NCI-H146 (cell line): ENCODE measurements at regions not wholly inside any gene's neighbourhood (a gene's known extent, or its start where the extent isn't known, plus 50 kb on each side); places are given as distances from the start of the nearest gene placed in this dataset.
"Not testable (repeated sequence)": the region's sequence is repeated elsewhere in the genome, so short reads cannot be mapped to it uniquely, and the experiment has no call there.

Experiments used
- DNase-seq: peaks from one replicate; lab custom pipeline; 2025; lab: John Stamatoyannopoulos, UW

DNA sequence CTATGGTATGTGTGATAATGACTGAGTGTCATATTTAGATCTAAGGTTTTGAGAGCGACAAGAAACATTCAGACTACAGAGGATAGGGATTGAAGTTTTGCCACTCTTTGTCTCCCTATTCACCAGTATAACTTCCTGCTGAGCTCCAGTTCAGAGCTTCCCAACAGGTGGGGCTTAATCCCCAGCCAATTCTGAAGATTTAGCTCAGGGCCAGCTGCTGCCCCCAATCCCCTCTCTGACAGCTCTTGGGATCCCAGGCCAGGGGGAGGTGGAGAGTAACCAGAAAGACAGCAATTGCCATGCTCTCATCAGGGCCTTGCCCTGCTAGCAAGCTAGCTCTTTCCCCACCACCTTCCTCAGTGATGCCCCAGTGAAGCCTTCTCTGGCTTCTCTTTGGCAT is 57.8 kb downstream of the TRIL start:
- no peak for DNase-seq

DNA sequence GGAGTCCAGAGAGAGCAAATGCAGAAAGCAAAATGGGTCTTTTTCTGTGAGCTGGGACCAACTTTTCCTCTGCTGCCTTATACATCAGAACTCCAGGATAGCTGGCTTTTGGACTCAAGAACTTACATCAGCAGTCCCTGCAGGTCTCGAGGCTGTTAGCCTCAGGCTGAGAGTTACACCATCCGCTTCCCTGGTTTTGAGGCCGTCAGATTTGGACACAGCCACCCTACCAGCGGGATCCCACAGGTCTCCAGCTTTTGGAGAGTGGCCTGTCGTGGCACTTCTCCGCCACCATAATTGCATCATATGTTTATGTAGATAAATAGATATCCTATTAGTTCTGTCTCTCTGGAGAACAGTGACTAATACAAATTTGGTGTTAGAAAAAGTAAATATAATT is 64.2 kb downstream of the TRIL start:
- no peak for DNase-seq

DNA sequence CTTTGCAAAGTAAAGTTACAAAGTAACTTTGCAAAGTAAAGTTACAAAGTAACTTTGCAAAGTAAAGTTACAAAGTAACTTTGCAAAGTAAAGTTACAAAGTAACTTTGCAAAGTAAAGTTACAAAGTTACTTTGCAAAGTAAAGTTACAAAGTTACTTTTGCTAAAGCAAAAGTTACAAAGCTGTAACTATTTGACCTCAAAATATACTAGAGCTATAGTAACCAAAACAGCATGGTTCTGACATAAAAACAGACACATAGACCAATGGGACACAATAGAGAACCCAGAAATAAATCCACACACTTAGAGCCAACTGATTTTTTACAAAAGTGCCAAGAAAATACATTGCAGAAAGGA is 66.3 kb downstream of the TRIL start:
- not testable (repeated sequence) for DNase-seq

DNA sequence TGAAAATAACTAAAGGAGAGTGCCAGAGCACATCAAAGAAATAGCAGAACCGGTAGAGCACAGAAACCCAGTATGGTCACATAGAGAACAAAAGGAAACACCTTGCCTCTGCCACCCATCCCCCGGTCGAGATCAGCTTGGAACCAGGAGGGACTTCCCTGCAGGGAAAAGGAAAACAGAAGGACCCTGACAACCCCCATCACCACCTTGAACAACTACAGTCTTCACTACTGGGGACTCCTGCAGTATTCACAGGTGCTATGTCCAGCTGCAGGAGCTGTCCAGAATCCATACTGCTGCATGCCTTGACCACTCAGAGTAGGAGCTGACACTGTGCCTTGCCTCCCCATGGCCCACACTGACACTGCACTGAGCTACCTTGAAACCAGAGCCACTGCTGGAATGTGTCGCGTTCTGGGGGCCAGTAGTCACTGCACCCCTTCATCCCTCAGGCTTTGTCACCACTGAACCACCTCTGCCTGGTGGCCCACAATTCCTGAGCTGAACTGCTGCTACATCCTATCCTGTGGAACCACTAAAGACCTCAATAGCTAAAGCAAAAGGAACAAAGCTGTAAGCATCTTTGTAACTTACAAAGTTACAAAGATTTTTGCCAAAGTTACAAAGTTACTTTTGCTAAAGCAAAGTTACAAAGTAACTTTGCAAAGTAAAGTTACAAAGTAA is 66.8 kb downstream of the TRIL start:
- no peak for DNase-seq

DNA sequence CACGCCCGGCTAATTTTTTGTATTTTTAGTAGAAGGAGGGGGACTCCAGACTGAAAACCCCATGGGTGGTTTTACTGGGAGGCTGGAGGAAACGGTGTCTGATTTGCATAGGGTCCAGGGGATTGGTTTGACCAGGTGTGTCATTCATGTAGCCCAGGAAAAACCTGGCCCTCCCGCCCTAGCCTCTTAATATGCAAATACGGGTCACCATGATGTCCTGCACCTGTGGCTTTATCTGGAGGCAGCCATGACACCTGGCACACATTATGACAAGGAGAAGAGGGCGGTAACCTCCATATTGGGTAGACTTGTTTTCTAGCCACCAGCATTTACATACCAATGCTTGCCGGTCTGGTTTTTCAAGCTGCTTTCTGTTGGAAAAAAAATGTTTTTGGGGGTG is 68.0 kb downstream of the TRIL start:
- peak; percentile 22 for DNase-seq

DNA sequence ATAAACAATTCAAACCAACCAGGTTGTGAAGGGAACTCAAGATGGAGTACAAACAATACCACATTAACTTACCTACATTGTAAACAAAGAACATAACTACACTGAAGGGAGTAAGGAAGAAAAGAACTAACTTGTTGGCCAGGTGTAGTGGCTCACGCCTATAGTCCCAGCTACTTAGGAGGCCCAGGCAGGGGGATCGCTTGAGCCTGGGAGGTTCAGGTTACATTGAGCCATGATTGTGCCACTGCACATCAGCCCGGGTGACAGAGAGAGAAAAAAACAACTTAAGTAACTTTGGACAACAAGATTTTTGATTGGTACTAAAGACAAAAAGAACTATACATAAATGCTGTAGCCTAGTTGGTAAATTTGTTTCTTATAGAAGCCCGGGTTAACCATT is 68.8 kb downstream of the TRIL start:
- DNase-seq = no peak

DNA sequence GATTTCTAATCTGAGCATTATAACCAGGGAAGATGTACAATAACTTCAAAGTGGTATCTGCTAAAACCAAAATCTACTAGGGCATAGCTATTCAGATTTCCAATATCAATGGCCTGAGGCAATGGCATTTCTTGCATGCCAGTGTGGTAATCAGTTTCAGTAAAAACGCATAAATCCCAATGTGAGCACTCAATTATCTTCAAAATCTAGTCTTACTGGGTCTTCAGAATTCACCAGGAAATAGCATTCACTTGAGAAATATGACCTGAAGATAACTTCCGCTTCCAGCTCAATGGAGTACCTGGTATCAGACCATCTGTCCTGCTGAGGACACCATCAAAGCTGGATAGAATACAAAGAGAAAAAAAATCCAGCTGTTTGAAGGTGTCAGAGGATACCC is 72.4 kb downstream of the TRIL start:
- no peak for DNase-seq

DNA sequence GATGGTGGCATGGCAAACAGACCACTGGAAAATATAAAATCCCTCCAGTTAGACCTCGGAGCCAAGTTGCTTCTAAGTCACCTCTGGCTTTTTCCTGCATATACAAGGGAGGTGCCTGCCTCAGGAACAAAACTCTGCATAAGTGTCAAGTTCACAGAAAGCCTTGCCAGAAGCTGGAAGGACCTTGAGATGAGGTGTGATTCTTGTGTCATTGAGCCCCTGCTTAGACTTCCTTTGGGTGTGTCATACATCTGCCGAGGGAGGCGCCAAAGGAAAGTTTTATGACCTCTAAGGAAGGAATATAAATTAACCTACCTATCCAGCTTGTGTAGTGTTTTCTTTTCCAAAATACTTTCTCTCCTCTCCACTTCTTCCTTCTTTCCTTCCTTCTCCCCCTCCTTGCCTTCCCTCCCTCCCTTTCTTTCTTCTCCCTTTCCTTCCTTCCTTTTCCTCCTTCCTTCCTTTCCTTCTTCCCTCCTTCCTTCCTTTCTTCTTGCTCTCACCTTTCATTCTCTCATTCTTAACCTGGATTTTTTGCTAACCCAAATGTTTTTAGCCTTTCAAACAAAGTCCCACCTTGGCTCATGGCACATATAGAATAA is 75.2 kb downstream of the TRIL start:
- DNase-seq = no peak

DNA sequence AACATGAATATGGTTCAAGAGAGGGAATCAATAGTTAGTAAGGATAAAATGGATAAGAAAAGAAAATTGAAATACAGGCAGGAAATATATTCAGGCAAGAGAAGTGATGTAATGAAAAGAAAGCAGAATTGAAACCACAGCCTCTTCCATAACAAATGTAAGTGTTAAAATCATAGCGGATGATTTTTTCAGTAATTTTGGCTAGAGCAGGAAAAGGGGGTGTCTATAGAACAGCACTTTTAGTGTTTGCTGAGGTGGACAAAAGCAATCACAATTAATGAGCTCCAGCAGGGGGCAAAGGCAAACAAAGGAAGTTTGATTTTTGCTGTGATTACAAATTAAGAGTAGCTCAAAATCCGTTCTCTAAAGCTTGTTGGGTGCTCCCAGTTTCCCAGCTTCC is 79.0 kb downstream of the TRIL start:
- DNase-seq = peak; percentile 3

DNA sequence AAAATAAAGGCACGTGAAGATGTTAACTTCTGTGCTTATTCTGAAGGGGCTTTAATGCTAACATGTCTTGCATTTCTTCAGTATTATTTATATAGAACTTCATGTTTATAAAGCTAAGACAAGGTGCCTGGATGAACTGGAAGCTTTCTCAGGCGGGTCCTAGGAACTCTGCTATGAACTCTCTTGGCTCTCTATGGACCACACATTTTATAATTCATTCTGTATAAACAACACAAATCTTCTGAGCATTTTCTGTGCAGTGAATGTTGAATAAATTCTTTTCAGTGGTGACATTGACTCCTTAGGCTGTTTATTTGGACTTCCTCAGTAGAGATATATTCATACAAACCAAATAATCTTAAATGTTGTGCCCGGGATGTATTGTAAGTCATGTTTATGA is 79.6 kb downstream of the TRIL start:
- DNase-seq = no peak
